C4-2B (cell line): ENCODE measurements at regions not wholly inside any gene's neighbourhood (a gene's known extent, or its start where the extent isn't known, plus 50 kb on each side); places are given as distances from the start of the nearest gene placed in this dataset.

ENCODE experiments used
- CTCF ChIP-seq: fragments of 450-650 bp; conservative IDR thresholded peaks from 2 replicates; pipeline ENCODE4 v1.5.1; 2017; ENCODE audit warnings: mild to moderate bottlenecking
- ZFX ChIP-seq: fragments of 450-650 bp; IDR thresholded peaks from 2 replicates; pipeline ENCODE4 v1.6.1; 2017

GRCh38 chr2:88855620-88856408, 164.3 kb downstream of the RPIA start:
- TF ChIP-seq CTCF, result no peak
- TF ChIP-seq ZFX, result no peak
